Loucy (cell line): ENCODE measurements at regions not wholly inside any gene's neighbourhood (a gene's known extent, or its start where the extent isn't known, plus 50 kb on each side); places are given as distances from the start of the nearest gene placed in this dataset.

Source experiments
- H2AFZ ChIP-seq: fragments of 200-600 bp; sonication (generic); 2 replicates; pipeline ENCODE4 v1.6.0; 2016; ENCODE audit warnings: antibody characterized with exemption, mild to moderate bottlenecking, low read length, moderate library complexity
- H3F3A ChIP-seq: fragments of 200-600 bp; 2 replicates; pipeline ENCODE4 v1.6.0; 2016; ENCODE audit warnings: antibody characterized with exemption, low read depth, mild to moderate bottlenecking
- H3K27me3 ChIP-seq: fragments of 200-600 bp; sonication (generic); 2 replicates; pipeline ENCODE4 v1.6.1; 2014; ENCODE audit warnings: low read length, mild to moderate bottlenecking; ENCODE audit not compliant: insufficient read depth, poor library complexity, severe bottlenecking
- H3K36me3 ChIP-seq: fragments of 200-600 bp; sonication (generic); 2 replicates; pipeline ENCODE4 v1.6.1; 2016; ENCODE audit warnings: low read length; ENCODE audit not compliant: insufficient read depth
- H3K4me1 ChIP-seq: fragments of 200-600 bp; sonication (generic); 2 replicates; pipeline ENCODE4 v1.5.1; 2014; ENCODE audit warnings: low read length, mild to moderate bottlenecking; ENCODE audit not compliant: insufficient read depth, poor library complexity, severe bottlenecking
- H3K4me2 ChIP-seq: fragments of 200-600 bp; sonication (generic); 2 replicates; pipeline ENCODE4 v1.6.0; 2014; ENCODE audit warnings: antibody characterized with exemption, low read length, low read depth, mild to moderate bottlenecking; ENCODE audit not compliant: poor library complexity, severe bottlenecking
- H3K4me3 ChIP-seq: fragments of 200-600 bp; sonication (generic); 2 replicates; pipeline ENCODE4 v1.5.1; 2014; ENCODE audit warnings: low read length, mild to moderate bottlenecking, mixed read lengths; ENCODE audit not compliant: poor library complexity, severe bottlenecking
- H3K79me2 ChIP-seq: fragments of 200-600 bp; sonication (generic); 2 replicates; pipeline ENCODE4 v1.6.1; 2014; ENCODE audit warnings: low read length; ENCODE audit not compliant: insufficient read depth
- H3K9ac ChIP-seq: fragments of 200-600 bp; sonication (generic); 2 replicates; pipeline ENCODE4 v1.6.0; 2014; ENCODE audit warnings: mild to moderate bottlenecking, low read depth, low read length, moderate library complexity; ENCODE audit not compliant: poor library complexity, severe bottlenecking
- H3K9me2 ChIP-seq: fragments of 200-600 bp; sonication (generic); replicated peaks from 2 replicates; pipeline ENCODE4 v1.6.1; 2016; ENCODE audit warnings: low read depth, low read length, mixed read lengths
- H3K9me3 ChIP-seq: fragments of 200-600 bp; sonication (generic); 2 replicates; pipeline ENCODE4 v1.6.1; 2014; ENCODE audit warnings: mild to moderate bottlenecking, antibody characterized with exemption, low read length, low read depth; ENCODE audit not compliant: insufficient read depth
- H4K20me1 ChIP-seq: fragments of 200-600 bp; sonication (generic); 2 replicates; pipeline ENCODE4 v1.6.0; 2014; ENCODE audit warnings: antibody characterized with exemption, low read length, mild to moderate bottlenecking; ENCODE audit not compliant: insufficient read depth, poor library complexity, severe bottlenecking
- EZH2phosphoT487 ChIP-seq: fragments of 200-600 bp; IDR thresholded peaks from 2 replicates; pipeline ENCODE4 v1.6.1; 2018; ENCODE audit warnings: antibody characterized with exemption, mild to moderate bottlenecking, moderate library complexity, borderline replicate concordance
- TF ChIP-seq, protein P1 (sequence below): fragments of 200-600 bp; sonication (generic); conservative IDR thresholded peaks from 2 replicates; pipeline ENCODE4 v1.5.1; 2014; ENCODE audit warnings: mild to moderate bottlenecking, antibody characterized with exemption, low read length

DNA sequence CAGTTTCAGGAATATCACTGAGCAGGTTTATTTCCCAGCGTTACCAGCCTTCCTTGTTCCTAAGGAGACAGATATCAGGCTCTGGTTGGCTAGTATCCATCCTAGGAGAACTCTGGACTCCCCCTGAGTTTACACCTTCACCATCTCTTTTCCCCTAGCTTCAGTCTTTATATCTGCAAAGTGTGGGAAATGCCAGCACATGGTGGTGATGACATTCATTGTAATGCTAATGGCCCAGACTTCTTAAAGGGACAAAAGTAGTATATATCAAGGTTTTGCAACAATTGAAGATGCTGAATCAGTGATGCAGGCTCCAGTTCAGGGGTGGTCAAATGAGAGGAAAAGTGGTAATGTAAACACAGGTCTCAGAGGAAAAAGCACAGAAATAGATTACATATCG is 224.3 kb upstream of the SYNDIG1 start:
- H3K9me3 ChIP-seq: no peaks in the 10 kb centered on the region; the same call in 1 of the 2 replicates
- no peaks in the 10 kb centered on the region for H3K9me2 ChIP-seq
- H4K20me1 ChIP-seq: no peaks in the 10 kb centered on the region
- H3K4me2 ChIP-seq: no peak overlapping the region
- H3K4me1 ChIP-seq: no peaks in the 10 kb centered on the region
- H3K79me2 ChIP-seq: no peaks in the 10 kb centered on the region
- H3K4me3 ChIP-seq: no peak overlapping the region
- no peak overlapping the region for H2AFZ ChIP-seq
- no peaks in the 10 kb centered on the region for H3K27me3 ChIP-seq
- TF ChIP-seq, protein P1, sequence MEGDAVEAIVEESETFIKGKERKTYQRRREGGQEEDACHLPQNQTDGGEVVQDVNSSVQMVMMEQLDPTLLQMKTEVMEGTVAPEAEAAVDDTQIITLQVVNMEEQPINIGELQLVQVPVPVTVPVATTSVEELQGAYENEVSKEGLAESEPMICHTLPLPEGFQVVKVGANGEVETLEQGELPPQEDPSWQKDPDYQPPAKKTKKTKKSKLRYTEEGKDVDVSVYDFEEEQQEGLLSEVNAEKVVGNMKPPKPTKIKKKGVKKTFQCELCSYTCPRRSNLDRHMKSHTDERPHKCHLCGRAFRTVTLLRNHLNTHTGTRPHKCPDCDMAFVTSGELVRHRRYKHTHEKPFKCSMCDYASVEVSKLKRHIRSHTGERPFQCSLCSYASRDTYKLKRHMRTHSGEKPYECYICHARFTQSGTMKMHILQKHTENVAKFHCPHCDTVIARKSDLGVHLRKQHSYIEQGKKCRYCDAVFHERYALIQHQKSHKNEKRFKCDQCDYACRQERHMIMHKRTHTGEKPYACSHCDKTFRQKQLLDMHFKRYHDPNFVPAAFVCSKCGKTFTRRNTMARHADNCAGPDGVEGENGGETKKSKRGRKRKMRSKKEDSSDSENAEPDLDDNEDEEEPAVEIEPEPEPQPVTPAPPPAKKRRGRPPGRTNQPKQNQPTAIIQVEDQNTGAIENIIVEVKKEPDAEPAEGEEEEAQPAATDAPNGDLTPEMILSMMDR: no peak
- no peak for TF ChIP-seq EZH2phosphoT487
- H3K36me3 ChIP-seq: no peaks in the 10 kb centered on the region
- H3K9ac ChIP-seq: no peak overlapping the region
- H3F3A ChIP-seq: no peaks in the 10 kb centered on the region

DNA sequence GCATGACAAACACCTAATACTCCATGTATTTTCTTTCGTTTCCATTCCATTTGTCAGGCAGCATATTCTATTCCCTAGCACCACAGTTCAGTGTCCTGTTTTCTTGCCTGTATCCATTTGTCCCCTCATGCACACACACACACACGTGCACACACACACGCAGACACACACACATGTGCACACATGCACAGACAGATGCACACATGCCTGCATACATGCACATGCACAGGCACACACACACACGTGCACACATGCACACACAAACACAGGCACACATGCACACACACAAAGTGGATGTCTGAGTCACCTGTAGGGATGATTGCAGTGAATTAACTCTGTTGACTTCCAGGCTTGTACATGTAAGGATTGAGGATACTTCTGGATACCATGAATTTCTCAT is 226.7 kb upstream of the SYNDIG1 start:
- TF ChIP-seq, protein P1: no peak
- TF ChIP-seq EZH2phosphoT487: no peak

DNA sequence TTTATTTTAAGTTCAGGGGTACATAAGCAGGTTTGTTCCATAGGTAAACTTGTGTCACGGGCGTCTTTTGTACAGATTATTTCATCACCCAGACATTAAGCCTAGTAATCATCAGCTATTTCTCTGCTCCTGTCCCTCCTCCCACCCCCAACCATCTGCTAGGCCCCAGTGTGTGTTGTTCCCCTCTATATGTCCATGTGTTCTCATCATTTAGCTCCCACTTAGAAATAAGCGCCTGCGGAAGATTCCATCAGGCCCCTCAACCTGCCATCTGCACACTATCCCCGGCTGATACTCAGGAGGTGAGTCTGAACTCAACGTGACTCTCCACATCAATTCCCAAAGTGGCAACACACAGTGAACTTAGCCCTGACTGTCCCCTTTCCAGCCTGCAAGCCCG is 228.0 kb upstream of the SYNDIG1 start:
- Histone ChIP-seq H3K4me1 (no peaks in the 10 kb centered on the region), H3K36me3 (no peaks in the 10 kb centered on the region), H3F3A (no peaks in the 10 kb centered on the region), H3K79me2 (no peaks in the 10 kb centered on the region), H2AFZ (no peak overlapping the region), H3K27me3 (no peaks in the 10 kb centered on the region), H3K4me2 (no peak overlapping the region), H4K20me1 (no peaks in the 10 kb centered on the region), H3K9ac (no peak overlapping the region), H3K4me3 (no peak overlapping the region), H3K9me3 (no peaks in the 10 kb centered on the region), H3K9me2 (no peaks in the 10 kb centered on the region)
- TF ChIP-seq, protein P1: no peak
- no peak for TF ChIP-seq EZH2phosphoT487

More for the DNA sequence above, 226.7 kb upstream of the SYNDIG1 start:
- Histone ChIP-seq H3K4me1 (no peaks in the 10 kb centered on the region), H4K20me1 (no peaks in the 10 kb centered on the region), H3K9me3 (no peaks in the 10 kb centered on the region; the same call in 1 of the 2 replicates), H3K36me3 (no peaks in the 10 kb centered on the region), H3K4me2 (no peak overlapping the region), H3K27me3 (no peaks in the 10 kb centered on the region), H3K9me2 (no peaks in the 10 kb centered on the region), H2AFZ (no peak overlapping the region), H3K79me2 (no peaks in the 10 kb centered on the region), H3F3A (no peaks in the 10 kb centered on the region), H3K4me3 (no peak overlapping the region), H3K9ac (no peak overlapping the region)
